ENCODE measurements at regions not wholly inside any gene's neighbourhood (a gene's known extent, or its start where the extent isn't known, plus 50 kb on each side); places are given as distances from the start of the nearest gene placed in this dataset.

DNA sequence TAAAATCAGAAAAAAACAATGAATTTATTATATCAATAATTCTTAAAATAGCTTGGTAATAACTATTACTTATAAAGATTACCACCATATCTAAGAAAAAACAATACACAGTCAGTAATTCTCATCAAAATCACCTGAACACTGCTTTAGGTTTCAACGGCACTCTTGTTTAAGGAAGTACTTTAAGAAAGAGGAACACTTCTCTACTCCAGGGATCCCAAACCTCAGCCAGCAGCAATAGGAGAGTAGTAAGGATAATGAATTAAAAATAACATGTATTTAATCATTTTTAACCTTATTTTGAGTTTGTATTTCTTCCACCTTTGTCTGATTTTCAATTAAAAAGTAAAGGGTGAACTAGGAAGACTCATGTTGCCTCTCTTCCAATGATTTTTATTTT lies 494.0 kb upstream of the NR2F2 start:
- Histone ChIP-seq H3K4me1 (no peaks in the 10 kb centered on the region), H3K27ac (no peak overlapping the region), H3K9me3 (no peaks in the 10 kb centered on the region), H3K36me3 (no peaks in the 10 kb centered on the region), H3K27me3 (no peaks in the 10 kb centered on the region), H3K4me3 (no peak overlapping the region)
- intact Hi-C loops (cut with DNase I) = no loop called here
- TF ChIP-seq, protein P1, sequence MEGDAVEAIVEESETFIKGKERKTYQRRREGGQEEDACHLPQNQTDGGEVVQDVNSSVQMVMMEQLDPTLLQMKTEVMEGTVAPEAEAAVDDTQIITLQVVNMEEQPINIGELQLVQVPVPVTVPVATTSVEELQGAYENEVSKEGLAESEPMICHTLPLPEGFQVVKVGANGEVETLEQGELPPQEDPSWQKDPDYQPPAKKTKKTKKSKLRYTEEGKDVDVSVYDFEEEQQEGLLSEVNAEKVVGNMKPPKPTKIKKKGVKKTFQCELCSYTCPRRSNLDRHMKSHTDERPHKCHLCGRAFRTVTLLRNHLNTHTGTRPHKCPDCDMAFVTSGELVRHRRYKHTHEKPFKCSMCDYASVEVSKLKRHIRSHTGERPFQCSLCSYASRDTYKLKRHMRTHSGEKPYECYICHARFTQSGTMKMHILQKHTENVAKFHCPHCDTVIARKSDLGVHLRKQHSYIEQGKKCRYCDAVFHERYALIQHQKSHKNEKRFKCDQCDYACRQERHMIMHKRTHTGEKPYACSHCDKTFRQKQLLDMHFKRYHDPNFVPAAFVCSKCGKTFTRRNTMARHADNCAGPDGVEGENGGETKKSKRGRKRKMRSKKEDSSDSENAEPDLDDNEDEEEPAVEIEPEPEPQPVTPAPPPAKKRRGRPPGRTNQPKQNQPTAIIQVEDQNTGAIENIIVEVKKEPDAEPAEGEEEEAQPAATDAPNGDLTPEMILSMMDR (IDR thresholded peaks at IDR 0.05) = no peak
- DNase-seq (no peak), ATAC-seq (no peak)

DNA sequence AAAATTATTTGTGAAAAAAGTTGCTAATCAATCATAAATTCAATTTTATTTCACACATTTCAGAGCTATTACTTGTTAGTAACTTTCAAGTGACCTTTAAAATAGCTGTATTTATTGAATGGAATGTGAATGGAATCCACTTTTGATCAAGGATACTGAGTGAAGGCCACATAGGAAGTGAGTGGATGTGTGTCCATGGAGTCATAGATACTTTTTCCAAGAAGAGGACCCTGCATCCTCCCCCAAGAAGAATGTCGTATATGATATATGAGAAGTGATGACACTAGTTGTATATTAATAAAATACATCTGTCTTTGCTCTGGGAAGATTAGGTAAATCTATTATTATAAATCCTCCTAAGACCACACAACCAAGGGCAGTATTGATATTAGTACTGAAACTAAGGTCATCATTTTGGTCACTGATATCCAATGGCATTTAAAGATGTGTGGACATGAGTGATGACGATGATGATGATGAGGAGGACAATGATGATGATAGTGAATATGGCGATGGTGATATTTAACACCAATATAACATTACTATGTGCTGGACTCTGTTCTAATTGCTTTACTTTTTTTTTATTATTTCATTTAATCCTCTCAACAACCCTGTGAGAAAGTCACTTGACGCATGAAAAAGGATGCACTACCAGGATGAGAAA lies 493.0 kb upstream of the NR2F2 start:
- TF ChIP-seq, protein P1 (IDR thresholded peaks at IDR 0.05) = no peak
- no peaks in the 10 kb centered on the region for H3K9me3 ChIP-seq
- H3K36me3 ChIP-seq = no peaks in the 10 kb centered on the region
- H3K27ac ChIP-seq = no peak overlapping the region
- DNase-seq = no peak
- H3K4me3 ChIP-seq = no peak overlapping the region
- no peaks in the 10 kb centered on the region for H3K27me3 ChIP-seq
- ATAC-seq = no peak
- H3K4me1 ChIP-seq = no peaks in the 10 kb centered on the region
- intact Hi-C loops (cut with DNase I) = no loop called here

DNA sequence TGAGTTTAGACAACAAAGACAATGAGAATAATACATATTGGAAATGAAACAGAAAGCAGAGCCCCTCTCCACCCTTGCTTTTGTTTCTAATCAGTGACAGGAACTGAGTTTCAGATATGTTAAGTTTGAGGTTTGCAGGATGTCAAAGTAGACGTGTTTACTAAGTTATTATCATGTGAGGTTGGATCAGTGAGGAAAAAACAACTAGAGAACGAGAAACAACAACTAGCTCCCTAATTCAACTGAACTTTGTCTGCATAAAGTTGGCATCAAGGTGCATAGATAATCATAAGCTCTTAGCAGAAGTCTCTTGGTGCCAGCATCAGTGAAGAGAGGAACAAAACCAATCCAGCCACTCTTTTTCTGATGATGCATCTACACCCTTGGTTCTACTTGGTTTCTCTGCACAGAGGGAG lies 491.1 kb upstream of the NR2F2 start:
- Histone ChIP-seq H3K27me3 (no peaks in the 10 kb centered on the region), H3K4me1 (no peaks in the 10 kb centered on the region), H3K4me3 (no peak overlapping the region), H3K9me3 (no peaks in the 10 kb centered on the region), H3K27ac (no peak overlapping the region), H3K36me3 (no peaks in the 10 kb centered on the region)
- DNase-seq (no peak), ATAC-seq (no peak)
- TF ChIP-seq, protein P1 (IDR thresholded peaks at IDR 0.05) = no peak
- intact Hi-C loops (cut with DNase I) = no loop called here

DNA sequence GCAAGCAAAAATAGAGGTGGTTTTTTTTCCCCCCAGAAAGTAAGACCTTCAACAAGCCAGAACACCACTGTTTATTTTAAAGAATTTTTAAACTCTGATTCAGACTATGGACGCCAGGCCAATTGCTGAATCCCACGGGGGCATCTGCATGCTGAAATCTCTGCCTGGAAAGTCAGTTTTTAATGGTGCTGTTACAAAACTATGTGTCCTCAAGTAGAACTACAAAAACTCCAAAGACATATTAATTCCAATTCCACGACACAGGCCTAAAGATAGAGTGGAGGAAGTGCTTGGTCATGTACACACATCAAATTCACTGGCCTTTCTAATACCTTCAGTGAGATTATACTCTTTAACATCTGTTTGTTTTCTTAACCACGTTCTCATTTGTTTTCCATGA lies 490.5 kb upstream of the NR2F2 start:
- Histone ChIP-seq H3K4me1 (no peaks in the 10 kb centered on the region), H3K27me3 (no peaks in the 10 kb centered on the region), H3K9me3 (no peaks in the 10 kb centered on the region), H3K36me3 (no peaks in the 10 kb centered on the region), H3K4me3 (no peak overlapping the region), H3K27ac (no peak overlapping the region)
- intact Hi-C loops (cut with DNase I) = no loop called here
- DNase-seq (no peak), ATAC-seq (no peak)
- TF ChIP-seq, protein P1 (IDR thresholded peaks at IDR 0.05) = no peak

DNA sequence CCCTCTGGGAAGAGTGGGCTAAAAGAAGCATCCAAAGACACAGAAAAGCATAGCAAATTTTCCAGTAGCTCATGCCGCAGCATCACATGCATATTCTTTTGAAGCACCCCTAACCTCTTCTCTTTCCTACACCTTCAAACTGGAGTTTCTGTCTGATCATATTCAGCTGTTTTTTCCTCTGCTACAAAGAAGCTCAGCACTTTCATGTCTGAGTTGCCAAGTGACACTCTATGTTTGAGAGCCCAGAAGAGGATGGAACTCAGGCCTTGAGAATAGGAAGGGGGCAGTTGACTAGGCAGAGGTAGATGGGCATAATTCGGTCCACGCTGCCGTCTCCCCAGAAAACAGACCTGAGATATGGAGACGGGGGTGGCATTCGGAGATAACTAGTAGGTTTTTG lies 489.6 kb upstream of the NR2F2 start:
- intact Hi-C loops (cut with DNase I) = no loop called here
- no peak for DNase-seq
- no peak overlapping the region for H3K27ac ChIP-seq

More for the DNA sequence above, 489.6 kb upstream of the NR2F2 start:
- Histone ChIP-seq H3K9me3 (no peaks in the 10 kb centered on the region), H3K4me3 (no peak overlapping the region), H3K36me3 (no peaks in the 10 kb centered on the region), H3K4me1 (no peaks in the 10 kb centered on the region), H3K27me3 (no peaks in the 10 kb centered on the region)
- TF ChIP-seq, protein P1 (IDR thresholded peaks at IDR 0.05) = no peak
- ATAC-seq = no peak
